ENCODE measurements at regions not wholly inside any gene's neighbourhood (a gene's known extent, or its start where the extent isn't known, plus 50 kb on each side); places are given as distances from the start of the nearest gene placed in this dataset.

DNA sequence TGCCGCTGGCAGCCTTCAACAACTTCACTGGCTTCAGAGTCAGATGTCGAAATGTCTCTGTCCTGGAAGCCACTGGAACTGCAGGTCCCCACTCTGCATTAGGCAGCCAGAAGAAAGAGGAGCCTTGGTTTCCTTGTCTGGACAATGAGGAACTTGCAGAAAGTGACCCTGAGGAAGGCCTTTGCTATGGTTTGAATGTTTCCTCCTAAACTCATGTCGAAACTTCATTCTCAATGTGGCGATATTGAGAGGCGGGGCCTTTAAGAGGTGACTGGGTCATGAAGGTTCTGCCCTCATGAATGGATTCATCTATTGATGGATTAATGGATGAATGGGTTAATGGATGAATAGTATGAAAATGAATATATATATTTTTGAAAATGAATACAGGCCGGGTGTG lies 61.6 kb upstream of the GPR26 start:
- no peak for DNase-seq (ENCODE audit: low read depth in 2 of 2)

DNA sequence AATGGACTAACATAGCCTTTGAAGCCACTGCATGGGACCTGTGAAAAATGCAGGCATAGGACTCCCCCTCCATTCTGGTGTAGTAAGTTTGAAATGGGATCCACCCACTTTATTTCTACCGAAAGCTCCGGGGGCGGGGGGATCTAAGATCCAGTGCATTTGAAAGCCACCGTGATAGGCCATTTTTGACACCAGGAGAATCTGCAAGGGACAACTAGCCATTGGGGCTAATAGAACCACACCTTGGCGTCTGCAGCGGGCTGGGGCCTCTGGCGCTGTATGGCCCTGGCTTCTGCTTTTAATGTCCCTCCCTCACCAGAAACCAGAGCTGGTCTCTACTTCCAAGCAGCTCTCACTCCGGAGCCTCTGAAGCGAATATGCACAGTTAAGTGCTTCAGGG lies 60.1 kb upstream of the GPR26 start:
- no peak for DNase-seq (ENCODE audit: low read depth in 2 of 2)

DNA sequence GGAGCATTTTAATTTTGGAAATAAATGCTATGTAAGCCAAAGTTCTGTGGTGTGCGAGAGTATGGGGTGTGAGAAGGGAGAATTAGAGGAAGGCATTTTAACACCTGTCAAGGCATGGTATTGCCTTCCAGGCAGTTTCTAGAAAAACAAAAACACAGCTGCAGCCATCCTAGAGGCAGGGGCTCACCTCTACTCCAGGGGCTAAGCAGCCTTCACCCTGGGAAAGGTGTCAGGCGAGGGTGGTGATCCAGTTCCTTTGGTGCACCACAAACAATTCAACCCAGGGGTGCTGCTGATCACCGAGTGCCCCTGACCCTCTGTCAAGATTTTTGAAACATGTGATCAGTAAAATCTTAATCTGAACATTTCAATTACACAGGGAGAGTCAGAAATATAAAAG lies 59.2 kb upstream of the GPR26 start:
- DNase-seq (ENCODE audit: low read depth in 2 of 2), result no peak

GRCh38 chr10:123607386-123607785 lies 58.8 kb upstream of the GPR26 start:
- no peak for DNase-seq (ENCODE audit: low read depth in 2 of 2)

GRCh38 chr10:123608047-123608446 lies 58.1 kb upstream of the GPR26 start:
- no peak for DNase-seq (ENCODE audit: low read depth in 2 of 2)

DNA sequence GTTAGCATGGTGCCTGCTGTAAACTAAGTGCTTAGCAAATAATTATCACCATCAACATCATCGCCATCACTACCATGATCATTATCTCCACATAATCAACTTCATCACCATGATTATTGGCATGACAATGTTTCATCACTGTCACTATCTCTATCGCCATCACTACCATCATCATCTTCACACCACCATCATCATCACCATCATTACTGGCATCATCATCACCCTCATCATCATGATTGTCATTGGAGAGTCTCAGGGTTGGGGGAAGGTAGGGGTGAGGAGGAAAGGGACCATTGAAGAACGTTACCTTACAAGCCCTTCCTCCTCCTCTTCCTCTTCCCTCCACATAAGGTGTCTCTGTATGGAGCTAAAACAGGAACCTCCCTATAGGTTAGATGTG lies 54.9 kb upstream of the GPR26 start:
- no peak for DNase-seq (ENCODE audit: low read depth in 2 of 2)

DNA sequence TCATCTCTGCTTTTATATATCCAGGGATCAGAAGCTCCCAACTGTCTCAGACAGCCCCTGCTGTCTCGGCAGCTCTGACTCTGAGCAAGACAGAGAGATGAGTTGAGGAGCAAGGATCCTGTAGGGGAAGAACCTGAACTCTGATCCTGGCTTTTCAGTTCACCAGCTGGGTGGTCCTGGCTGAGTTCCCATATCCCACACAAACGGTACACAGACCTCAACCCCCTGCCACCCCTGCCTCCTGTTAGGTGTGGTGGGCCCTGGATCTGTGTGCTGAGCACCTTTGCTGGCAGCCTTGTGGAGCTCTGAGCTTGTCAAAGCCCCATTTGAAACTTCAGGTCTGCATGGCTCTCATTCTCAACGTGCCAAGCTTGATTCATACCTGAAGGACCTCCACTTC lies 54.3 kb upstream of the GPR26 start:
- no peak for DNase-seq (ENCODE audit: low read depth in 2 of 2)

DNA sequence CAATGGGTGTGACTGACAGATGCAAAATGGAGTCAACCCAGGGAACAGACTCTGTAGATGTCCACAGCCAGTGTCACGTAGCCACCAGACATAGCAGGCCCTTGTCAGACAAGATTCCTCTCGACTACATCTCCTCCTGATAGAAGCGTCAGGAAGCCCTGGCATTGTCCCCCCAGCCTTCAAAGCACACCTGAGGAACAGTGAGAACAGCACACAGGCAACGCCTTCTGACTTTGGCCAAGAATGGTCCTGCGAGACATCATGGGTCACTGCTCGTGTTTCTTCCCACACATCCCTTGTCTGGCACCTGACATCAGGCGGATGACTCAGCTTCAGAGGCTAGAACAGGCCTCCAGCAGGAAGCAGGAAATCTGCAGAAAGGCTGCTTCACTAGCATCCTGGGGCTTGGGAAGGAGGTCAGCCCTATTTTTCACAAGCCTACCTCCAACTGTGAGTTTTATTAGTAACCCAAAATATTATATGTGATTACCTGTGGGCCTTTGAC lies 52.8 kb upstream of the GPR26 start:
- no peak for DNase-seq (ENCODE audit: low read depth in 2 of 2)

DNA sequence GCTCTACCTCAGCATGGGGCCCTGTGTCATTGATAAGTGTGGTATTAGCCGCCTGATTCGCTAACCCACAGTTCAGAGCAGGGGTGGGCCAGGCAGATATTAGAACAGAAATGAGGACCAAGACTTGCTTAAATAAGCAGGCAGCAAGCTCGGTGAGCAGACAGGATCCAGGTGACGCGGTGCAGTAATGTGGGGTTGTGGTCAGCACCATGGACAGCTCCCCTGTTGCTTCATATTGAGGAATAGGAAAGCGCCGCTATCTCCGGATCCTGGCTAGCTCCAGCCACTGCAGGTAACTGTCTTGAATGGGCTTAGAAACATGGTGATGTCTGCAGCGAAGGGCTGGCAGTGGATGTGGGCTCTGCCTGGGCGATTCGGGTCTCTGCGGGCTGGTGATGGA lies 51.3 kb upstream of the GPR26 start:
- DNase-seq (ENCODE audit: low read depth in 2 of 2), result peak; percentile 3 to 31

Measured in activated CD4-positive, alpha-beta T cell treated with anti-CD3 and anti-CD28 coated beads for 24 hours (primary cell).